GM18502 (cell line): ENCODE measurements at regions not wholly inside any gene's neighbourhood (a gene's known extent, or its start where the extent isn't known, plus 50 kb on each side); places are given as distances from the start of the nearest gene placed in this dataset.
A peak's percentile ranks its signal among the peaks of the same experiment; 100 is the strongest.
"Not testable (repeated sequence)": the region's sequence is repeated elsewhere in the genome, so short reads cannot be mapped to it uniquely, and the experiment has no call there.

ENCODE experiments used
- ATAC-seq: cut with Tn5 transposase; IDR thresholded peaks from one replicate; pipeline ENCODE4 v1.9.1; 2021; ENCODE audit warnings: mild to moderate bottlenecking; ENCODE audit not compliant: unreplicated experiment, poor library complexity

DNA sequence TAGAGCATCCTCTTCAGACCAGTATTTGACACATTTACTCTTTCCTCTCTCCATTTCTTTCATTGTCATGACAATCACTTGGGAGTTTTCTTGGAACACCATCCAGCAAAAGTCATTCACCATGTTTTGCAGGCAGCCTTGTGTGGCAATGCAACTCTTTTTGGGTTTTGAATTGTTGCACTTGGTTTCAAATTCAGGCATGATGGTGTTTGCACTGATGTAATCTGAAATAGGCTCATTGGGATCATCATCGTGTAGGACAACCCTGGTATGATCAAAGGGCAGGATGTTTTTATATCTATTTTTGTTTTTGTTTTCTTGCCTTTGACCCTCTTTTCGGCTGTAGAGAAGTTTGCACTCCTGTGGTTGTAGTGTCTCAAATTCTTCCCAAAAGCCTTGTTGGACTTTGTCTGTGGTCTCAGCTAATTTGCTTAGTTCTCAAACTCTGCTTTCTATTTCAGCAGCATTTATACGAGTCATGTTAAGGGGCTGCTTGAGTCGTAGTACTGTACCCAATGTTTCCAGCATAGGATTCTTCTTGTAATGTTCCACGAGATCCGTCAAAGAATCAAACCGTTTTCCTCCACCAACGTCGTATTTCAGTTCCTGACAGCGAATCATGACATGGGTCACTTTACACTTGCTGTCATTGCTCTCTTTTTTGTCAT lies 160.8 kb upstream of the TNFAIP3 start:
- ATAC-seq, result no peak

DNA sequence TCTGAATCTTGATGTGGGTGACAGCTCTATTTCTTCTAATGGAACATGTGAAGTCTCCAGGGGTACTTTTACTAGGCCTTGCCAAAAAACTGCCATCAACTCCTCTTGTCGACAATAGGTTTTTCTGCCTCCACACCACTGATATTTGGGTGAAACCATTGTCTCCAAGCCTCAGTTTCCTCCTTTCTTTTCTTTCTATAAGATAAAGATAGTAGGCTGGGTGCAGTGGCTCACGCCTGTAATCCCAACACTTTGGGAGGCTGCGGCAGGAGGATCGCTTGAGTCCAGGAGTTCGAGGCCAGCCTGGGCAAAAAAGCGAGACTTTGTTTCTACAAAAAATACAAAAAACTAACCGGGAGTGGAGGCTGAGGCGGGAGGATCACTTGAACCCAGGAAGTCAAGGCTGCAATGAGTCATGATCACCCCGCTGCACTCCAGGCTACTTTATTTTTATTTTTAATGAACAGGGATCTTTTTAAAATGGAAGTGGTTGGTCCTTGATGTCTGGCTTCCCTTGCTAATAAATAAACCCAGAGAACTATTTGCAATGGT lies 159.9 kb upstream of the TNFAIP3 start:
- no peak for ATAC-seq

DNA sequence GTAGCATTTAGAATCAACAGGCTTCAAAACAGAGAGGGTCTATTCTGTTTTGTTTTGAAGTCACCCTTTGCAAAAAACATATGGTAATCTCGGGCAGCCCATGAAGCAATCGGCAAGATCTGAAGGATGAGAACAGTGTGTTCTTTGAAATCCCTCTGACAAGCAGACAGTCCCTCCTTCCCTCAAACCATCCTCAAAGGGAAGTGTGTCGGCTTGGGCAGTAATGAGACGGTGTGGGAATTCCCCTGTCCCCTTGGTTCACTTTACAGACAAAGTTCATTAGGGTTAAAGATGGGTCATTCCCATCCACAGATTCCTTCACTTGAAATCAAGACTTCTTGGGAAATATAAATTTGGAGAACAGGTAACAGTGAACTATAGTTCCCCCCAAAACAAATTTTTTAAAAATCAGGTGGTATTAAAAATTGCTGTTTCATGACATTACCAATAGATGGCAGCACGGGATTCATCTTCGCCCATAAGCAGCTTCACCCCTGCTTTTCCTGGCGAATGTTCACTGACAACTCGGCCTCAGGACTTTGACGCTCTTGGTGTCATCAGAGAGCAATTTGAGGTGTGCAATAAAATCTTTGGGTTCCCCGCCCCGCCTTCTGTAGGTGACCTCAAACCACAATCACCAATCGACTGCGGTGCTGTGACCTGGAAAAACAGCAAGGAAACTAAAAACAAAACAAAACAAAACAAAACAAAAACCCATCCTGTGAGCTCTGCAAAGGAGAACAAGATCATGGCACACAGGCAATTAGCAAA lies 159.3 kb upstream of the TNFAIP3 start:
- peak; percentile 69 for ATAC-seq

DNA sequence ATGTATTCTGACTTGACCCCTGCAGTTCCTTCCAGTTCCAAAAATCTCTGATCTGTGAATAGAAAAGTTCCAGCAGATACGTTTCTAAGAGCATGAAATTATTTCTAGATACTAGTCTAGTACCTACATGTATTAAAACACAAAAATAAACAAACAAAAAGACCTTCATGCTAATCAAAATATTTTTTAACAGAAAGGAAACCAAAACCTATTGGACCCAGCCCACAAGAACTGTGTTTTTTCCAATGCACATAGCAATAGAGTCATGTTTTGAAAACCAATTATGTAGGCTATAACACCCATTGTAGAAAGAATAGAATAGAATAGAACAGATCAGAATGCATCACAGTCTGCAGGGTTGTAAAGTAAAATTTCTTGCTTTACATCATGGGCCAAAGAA lies 158.6 kb upstream of the TNFAIP3 start:
- ATAC-seq, result no peak

DNA sequence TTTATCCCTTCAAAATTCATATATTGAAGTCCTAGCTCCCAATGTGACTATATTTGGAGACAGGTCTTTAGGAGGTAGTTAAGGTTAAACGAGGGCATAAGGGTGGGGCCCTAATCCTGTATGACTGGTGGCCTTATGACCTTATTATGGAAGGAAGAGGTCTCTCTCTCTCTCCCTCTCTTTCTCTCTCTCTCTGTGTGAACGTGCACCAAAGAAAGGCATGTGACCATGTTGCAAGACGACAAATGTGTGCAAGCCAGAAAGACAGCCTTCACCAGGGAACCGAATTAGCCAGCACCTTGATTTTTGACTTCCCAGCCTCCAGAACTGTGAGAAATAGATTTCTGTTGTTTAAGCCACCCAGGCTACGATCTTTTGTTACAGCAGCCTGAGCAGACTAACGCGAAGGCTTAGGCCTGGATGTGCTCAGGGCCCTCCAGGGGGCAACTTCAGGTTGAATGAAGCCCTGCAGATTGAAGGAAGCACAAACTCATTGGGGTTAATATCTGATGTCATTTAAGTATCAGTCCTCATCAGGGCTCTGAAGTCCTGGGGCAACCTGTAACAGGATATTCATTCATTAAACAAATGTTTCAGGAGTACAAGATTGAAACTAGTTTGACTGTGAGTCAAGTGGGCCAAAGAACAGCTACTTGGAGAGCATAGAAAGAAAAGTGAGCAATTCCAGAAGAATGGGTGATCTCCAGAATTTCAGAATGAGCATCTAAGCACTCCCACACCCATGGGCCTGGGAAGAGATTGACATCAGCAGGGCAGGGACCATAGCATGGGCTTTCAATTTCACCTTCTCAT lies 157.4 kb upstream of the TNFAIP3 start:
- ATAC-seq, result no peak

DNA sequence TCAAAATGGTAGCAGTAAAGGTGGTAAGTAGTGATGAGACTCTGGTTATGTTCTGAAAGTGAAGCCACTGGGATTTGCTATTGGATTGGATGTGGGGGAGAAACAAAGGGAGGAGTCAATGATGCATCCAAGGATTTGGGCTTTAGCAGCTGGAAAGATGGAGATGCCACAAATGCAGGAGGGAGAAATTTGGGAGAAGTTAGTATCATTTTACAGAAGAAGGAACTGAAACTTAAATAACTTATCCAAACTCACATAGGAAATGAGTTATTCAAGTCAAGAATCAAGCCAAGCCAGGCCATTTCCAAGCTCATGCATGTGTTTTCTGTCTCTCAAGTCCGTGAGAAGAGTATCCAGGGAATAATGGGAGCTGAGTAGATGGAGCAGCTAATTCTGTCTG lies 155.1 kb upstream of the TNFAIP3 start:
- no peak for ATAC-seq

DNA sequence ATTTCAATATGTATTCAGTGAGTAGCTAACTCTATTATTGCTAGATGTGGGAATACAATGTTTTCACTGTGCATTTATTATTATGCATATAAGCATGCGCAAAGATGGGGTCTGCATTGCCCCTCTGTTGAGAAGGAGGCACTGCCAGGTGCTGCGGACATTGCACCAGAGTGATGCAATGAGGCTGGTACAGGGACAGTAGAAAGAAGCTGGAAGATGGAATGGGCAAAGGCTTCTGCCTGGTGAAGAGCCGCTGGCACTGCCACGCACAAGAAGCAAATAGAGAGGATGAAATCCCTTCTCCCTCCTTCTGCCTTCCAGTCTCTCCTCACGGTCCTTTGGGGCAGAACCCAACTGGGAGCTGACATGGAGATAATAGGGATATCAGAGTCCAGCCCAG lies 154.5 kb upstream of the TNFAIP3 start:
- no peak for ATAC-seq

DNA sequence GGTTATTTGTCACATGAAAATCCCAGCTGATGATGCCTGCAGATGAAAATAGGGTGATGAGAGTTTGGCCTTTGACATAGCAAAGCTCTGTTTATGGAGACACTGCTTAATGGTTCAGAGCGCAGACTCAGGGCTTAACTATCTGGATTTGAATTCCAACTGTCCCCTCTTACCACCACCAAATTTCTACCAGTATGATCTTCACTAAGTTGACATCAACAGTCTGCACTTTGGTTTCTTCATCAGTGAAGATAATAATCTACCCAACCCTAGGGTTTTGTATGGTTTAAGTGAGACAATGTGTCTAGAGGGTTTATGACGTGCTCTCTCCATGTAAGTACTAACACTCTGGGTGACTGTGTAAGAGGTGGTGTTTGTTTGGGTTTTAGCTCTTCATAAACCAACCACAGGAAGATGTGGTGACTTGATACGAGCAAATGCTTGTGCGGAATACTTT lies 151.4 kb upstream of the TNFAIP3 start:
- ATAC-seq, result no peak

DNA sequence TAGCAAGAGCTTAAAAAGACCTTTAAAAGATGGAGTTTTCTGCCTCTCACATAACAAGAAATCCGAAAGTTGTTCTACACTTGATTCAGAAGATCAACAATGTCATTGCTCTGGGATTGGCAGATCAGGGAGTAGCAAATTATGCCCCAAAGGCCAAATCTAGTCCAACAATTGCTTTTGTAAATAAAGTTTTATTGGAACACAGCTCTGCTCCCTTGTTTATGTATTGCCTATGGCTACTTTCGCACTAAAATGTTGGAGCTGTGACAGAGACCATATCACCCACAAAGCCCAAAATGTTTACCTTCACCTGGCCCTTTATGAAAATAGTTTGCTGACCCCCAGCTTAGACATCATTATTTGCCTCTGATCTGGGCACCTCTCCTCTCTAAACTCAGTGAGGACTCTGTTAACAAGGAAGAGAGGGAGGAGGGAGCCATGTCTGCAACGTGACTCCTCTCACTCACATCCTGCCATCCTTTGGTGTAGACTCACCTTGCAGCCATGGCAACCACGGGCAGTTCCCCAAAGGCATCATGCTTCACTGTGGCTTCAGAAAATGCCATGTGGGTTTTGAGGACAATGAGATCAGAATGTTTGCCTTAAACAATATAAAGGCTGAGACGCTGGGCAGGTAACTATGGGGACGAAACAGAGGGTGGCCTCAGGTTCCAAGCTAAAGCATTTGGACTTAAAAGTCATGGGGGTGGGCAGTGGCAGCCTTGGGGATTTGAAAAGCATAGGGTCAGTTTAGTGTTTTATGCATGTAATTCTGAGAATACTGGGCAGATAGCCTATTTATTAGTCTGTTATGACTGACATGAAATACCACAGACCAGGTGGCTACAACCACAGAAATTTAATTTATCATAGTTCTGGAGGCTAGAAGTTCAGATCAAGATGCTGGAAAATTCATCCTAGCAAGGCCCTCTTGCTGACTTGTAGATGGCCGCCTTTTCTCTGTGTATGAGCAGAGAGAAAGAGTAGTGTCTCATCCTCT lies 149.7 kb upstream of the TNFAIP3 start:
- ATAC-seq, result no peak

DNA sequence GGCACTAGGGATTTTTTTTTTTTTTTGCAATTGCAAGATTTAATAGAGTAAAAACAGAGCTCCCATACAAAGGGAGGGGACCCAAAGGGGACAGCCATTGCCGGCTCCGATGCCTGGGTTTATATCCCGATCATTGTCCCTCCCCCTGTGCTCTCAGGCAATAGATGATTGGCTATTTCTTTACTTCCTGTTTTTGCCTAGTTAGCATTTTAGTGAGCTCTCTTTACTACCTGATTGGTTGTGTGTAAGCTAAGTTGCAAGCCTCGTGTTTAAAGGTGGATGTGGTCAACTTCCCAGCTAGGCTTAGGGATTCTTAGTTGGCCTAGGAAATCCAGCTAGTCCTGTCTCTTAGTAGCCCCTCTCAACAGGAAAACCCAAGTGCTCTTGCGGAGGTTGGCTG lies 148.2 kb upstream of the TNFAIP3 start:
- not testable (repeated sequence) for ATAC-seq

DNA sequence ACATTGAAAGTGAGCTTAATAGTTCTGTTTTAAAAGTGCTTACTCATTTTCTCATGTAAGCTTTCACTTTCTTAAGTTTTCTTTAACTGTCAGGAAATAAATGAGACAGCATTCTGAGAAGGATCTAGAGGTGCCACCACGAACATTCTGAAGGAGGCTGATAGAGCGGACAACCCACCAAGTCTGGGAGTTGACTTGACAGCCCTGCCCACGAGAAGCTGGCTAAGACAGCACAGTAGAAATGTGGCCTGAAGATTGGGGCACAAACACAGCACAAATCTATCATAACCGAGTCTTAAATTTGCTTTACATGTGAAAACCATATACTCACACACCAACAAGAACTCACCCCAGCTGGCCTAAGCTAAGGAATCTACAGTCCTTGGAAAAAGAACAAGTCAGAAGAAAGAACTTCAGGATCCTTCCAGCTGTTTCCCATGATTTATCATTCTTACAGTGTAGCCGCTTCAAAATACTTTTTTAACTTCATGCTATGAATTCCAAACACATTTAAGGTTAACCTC lies 144.2 kb upstream of the TNFAIP3 start:
- ATAC-seq, result no peak

DNA sequence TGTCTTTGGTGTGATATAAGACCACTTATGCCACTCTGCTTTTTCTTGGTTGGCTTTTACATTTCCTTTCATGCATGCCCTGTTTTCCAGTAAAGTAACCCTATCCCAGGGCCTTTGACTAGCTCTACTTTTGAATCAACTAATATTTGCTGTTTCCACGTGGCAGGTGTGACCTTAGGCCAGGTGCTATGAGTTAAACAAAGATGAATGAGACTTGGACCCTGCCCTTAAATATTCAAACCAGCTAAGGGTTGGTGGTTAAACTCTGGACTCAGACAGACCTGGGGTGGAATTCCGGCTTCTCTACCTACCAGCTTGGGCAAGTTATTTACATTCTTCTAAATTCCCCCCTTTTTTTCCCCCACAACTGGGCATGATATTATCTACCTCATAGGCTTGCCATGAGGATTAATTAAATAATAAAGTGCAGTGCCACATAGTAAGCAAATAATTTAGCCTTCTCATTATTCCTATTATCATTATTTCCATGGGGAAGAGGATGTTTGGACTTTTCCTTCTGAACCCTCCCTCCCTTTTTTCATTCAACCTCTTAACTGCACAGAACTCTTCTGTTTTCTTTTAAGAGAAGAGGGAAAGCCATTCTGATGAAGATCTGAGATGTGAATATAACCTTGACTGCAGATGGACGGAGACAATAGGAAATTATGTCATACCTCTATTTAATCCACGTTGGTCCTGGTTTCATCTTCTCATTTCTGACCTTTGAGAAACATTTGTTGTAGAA lies 143.6 kb upstream of the TNFAIP3 start:
- ATAC-seq, result no peak

DNA sequence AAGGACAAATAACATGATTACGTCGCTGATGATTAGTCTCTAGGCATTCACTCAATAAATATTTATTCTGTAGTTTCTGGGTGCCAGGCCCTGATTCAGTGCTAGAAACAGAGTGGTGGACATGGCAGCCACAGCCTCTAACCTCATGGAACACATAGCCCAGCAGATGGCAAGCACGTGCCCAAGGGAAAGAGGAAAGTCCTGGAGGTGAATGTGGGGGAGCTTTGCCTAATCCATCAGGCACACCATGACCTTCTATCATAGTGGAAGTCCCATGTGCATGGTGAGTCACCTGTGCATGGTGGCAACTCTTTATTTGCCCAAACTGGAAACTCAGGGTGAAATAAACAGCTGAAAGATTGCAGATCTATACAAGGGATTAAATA lies 143.0 kb upstream of the TNFAIP3 start:
- no peak for ATAC-seq

DNA sequence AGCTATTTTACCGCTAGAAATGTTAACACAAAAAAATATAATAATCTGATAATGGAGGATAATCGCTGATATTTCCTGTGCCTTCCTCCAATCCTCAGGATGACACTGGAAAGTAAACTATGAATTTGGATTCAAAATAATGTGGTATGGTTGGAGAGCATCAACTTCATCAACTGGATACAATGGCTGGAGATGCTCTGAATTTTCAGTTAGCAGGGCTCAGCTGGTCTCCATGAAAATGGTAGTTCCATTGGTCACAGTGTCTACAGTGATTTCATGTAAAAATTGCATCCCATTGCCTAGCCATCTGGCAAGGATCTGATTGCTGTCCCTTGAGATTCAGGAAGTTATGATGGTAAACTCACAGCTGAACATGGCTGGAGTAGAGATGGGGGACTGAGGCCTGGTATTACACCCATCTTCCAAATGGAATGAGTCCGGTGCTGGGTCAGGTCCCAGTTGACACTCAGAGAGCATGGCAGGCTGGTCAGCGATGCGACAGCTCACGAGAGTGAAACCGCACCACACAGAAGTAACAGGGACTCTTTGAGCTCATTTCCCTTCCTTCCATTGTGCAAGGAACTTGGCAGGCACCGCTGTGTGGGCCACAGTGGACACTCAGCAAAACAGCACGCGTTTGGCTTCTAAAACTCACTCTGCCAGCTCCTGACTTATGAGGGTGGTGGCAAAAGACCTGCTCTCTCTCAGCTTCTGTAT lies 142.4 kb upstream of the TNFAIP3 start:
- ATAC-seq, result no peak

DNA sequence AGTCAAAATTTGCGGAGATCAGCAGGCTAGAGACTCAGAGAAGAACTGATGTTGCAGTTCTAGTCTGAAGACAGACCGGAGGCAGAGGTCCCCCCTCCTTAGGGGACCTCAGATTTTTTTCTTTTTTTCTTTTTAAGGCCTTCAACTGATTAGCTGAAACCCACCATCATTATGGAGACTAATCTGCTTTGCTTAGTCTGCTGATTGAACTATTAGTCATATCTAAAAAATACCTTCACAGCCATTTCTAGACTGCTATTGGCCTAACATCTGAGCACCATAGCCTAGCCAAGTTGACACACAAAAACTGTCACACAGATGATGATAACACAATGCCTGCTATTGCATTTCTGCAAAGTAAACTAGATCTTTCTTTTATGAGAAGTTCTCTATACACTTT lies 141.1 kb upstream of the TNFAIP3 start:
- no peak for ATAC-seq

DNA sequence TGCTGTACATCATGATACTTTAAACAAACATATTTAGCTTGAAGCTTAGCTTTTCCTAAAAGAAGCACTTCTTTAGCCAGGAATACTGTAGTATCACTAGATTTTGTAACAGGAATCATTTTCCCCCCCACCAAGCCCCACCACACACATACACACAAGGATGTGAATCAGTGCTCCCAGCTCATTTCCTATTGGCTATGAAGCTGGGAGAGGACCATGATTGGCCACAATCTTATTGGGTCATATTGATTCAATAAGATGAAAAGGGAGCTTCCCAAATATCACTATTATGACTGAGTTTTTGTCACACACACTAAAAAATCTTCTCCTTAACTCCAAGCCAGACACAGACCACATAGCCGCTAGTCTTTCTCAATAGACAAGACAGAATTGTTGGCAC lies 140.5 kb upstream of the TNFAIP3 start:
- no peak for ATAC-seq

DNA sequence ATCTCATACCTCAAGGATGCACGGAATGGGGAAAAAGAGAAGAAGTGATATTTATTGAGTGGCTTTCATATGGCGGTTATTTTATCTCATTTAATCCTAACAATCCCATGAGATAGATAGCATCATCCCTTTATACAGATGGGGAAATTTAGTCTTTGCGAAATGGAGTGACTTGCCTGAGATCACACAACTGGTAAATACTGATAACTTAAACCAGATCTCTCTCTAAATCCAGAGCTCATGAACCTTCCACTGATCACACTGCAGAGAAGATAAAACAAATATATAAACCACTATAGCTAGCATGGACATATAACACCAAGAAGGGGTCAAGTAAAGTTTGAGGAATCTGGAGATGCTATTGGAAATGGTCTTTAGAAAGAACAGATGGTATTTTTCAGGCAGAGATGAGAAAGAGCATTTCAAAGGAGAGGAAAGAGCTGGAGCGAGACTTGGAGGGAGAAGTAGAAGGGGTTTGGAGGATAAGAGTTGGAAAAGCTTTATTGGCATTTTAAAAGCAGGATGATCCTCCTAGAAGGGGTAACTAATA lies 139.8 kb upstream of the TNFAIP3 start:
- no peak for ATAC-seq
